ENCODE measurements at regions not wholly inside any gene's neighbourhood (a gene's known extent, or its start where the extent isn't known, plus 50 kb on each side); places are given as distances from the start of the nearest gene placed in this dataset.

GRCh38 chr13:104949840-104950740 lies 1585.4 kb downstream of the EFNB2 start:
- no peak for TF ChIP-seq CTCF (IDR thresholded peaks at IDR 0.05; ENCODE audit: control extremely low read depth in 1 of 3, insufficient read depth in 1 of 3, low read depth in 1 of 3, low read length in 3 of 3)
- TF ChIP-seq BACH1 (IDR thresholded peaks at IDR 0.05; ENCODE audit: low read length): no peak
- TF ChIP-seq RAD21 (IDR thresholded peaks at IDR 0.05 in 1 of 2, conservative IDR thresholded peaks at IDR 0.05 in 1 of 2; ENCODE audit: low read depth in 2 of 2, low read length in 2 of 2): no peak
- TF ChIP-seq POLR2A (IDR thresholded peaks at IDR 0.05; ENCODE audit: control extremely low read depth in 1 of 2, low read depth in 2 of 2, low read length in 2 of 2): no peak
- no peak for TF ChIP-seq EZH2 (IDR thresholded peaks at IDR 0.05; ENCODE audit: low read depth, low read length, severe bottlenecking)
- TF ChIP-seq POLR2AphosphoS5 (IDR thresholded peaks at IDR 0.05; ENCODE audit: low read depth, low read length): no peak
- TF ChIP-seq NRF1 (IDR thresholded peaks at IDR 0.05; ENCODE audit: low read depth, low read length): no peak
- no peak for TF ChIP-seq SP4 (IDR thresholded peaks at IDR 0.05; ENCODE audit: low read length)
- TF ChIP-seq BRCA1 (IDR thresholded peaks at IDR 0.05; ENCODE audit: low read depth, low read length): no peak
- TF ChIP-seq EP300 (IDR thresholded peaks at IDR 0.05; ENCODE audit: borderline replicate concordance in 1 of 2, low read depth in 2 of 2, low read length in 2 of 2): no peak
